Right lobe of liver (tissue), 6 donors: ENCODE measurements at regions not wholly inside any gene's neighbourhood (a gene's known extent, or its start where the extent isn't known, plus 50 kb on each side); places are given as distances from the start of the nearest gene placed in this dataset.

ENCODE experiments used
- ATAC-seq, 4 donors: fragments of 200-7000 bp; cut with Tn5 transposase; one replicate each; pipeline ENCODE4 v1.9.1; 2020; ENCODE audit warnings: mild to moderate bottlenecking in 4 of 4, moderate library complexity in 4 of 4
- DNase-seq, 3 donors: peaks; one replicate each; pipeline ENCODE4 v3.0.0-alpha.2; 2020
- H3K27ac ChIP-seq, 3 donors: fragments of 200-600 bp; one replicate each; pipeline ENCODE4 v1.8.0; 2022
- H3K27me3 ChIP-seq, 2 donors: fragments of 200-600 bp; one replicate each; pipeline ENCODE4 v1.8.0; 2022
- H3K36me3 ChIP-seq, 4 donors: fragments of 200-600 bp; sonication (generic) in 1 of 4; one replicate each; pipeline versions ENCODE4 v1.5.1 to v1.8.0; 2017 to 2022; ENCODE audit warnings: control low read depth in 1 of 4
- H3K4me1 ChIP-seq, 4 donors: fragments of 200-600 bp; sonication (generic) in 1 of 4; one replicate each; pipeline versions ENCODE4 v1.5.1 to v1.8.0; 2017 to 2022; ENCODE audit warnings: control low read depth in 1 of 4
- H3K4me3 ChIP-seq, 3 donors: fragments of 200-600 bp; one replicate each; pipeline ENCODE4 v1.8.0; 2022
- H3K9me3 ChIP-seq, 4 donors: fragments of 200-600 bp; sonication (generic) in 1 of 4; one replicate each; pipeline versions ENCODE4 v1.5.1 to v1.8.0; 2017 to 2022; ENCODE audit warnings: control low read depth in 1 of 4
- CTCF ChIP-seq, 4 donors: fragments of 200-600 bp in 3 of 4; fragments of 450-650 bp in 1 of 4; IDR thresholded peaks; one replicate each; pipeline versions ENCODE4 v1.5.1 to v1.8.0; 2016 to 2022; ENCODE audit warnings: antibody characterized with exemption in 4 of 4, mild to moderate bottlenecking in 2 of 4
- POLR2A ChIP-seq: fragments of 450-650 bp; IDR thresholded peaks from one replicate; pipeline ENCODE4 v1.6.1; 2017; ENCODE audit warnings: antibody characterized with exemption, mild to moderate bottlenecking
- WGBS: methylation state at CpG from one replicate; pipeline ENCODE4 v1.1.6; 2018; ENCODE audit warnings: low coverage, low lambda C conversion rate; ENCODE audit not compliant: insufficient coverage; ENCODE audit errors: missing lambda C conversion rate; 5-methylcytosine and 5-hydroxymethylcytosine counted together
- intact Hi-C, 2 donors: fragments of 100-400 bp; cut with DNase I; formaldehyde crosslinking; loops; one replicate each; pipeline versions ENCODE4 v1.11.2 to v1.14.1; 2022
- donor health status: DM: no; HTN: yes; CAD: no.
- donor health status: DM: no; HTN: no; CAD: no.
- donor health status: DM: no; HTN: no; CAD: no.
- donor health status: DM: no; HTN: yes; CAD: no.
- donor health status: DM: no; HTN: yes; CAD: no.

- no peak for TF ChIP-seq POLR2A
- no peak for TF ChIP-seq CTCF (IDR thresholded peaks at IDR 0.05)
These were observed 795.8 kb upstream of the IGFBP7 start for GRCh38 chr4:57905965-57906364.

GRCh38 chr4:57877047-57877458 lies 766.9 kb upstream of the IGFBP7 start:
- H3K4me1 ChIP-seq: no peaks in the 10 kb centered on the region
- no peak for ATAC-seq
- DNase-seq: no peak
- H3K4me3 ChIP-seq: no peak overlapping the region
- no peaks in the 10 kb centered on the region for H3K27me3 ChIP-seq
- no peak for TF ChIP-seq CTCF (IDR thresholded peaks at IDR 0.05)
- TF ChIP-seq POLR2A: no peak
- H3K27ac ChIP-seq: no peak overlapping the region
- 63% methylated on average over 3 of the region's 3 CpGs for WGBS
- no peaks in the 10 kb centered on the region for H3K9me3 ChIP-seq
- intact Hi-C loops: no loop called here
- H3K36me3 ChIP-seq: no peaks in the 10 kb centered on the region

More at GRCh38 chr4:57905965-57906364, 795.8 kb upstream of the IGFBP7 start:
- Histone ChIP-seq H3K4me1 (no peaks in the 10 kb centered on the region), H3K27ac (no peak overlapping the region), H3K27me3 (no peaks in the 10 kb centered on the region), H3K4me3 (no peak overlapping the region), H3K36me3 (no peaks in the 10 kb centered on the region), H3K9me3 (no peaks in the 10 kb centered on the region)
- ATAC-seq: no peak
- DNase-seq: no peak
- WGBS: 65% methylated on average over 3 of the region's 3 CpGs
- intact Hi-C loops: no loop called here

GRCh38 chr4:57875829-57876392 lies 765.7 kb upstream of the IGFBP7 start:
- no peaks in the 10 kb centered on the region for H3K9me3 ChIP-seq
- WGBS: 63% methylated on average over 2 of the region's 2 CpGs
- H3K36me3 ChIP-seq: no peaks in the 10 kb centered on the region
- ATAC-seq (no peak), DNase-seq (no peak)
- H3K27ac ChIP-seq: no peak overlapping the region
- TF ChIP-seq CTCF (IDR thresholded peaks at IDR 0.05) (no peak), POLR2A (no peak)
- intact Hi-C loops: no loop called here
- no peaks in the 10 kb centered on the region for H3K4me1 ChIP-seq
- H3K27me3 ChIP-seq: no peaks in the 10 kb centered on the region
- H3K4me3 ChIP-seq: no peak overlapping the region

- H3K4me3 ChIP-seq: no peak overlapping the region
- TF ChIP-seq POLR2A: no peak
- TF ChIP-seq CTCF (IDR thresholded peaks at IDR 0.05): no peak
- 29% methylated on average over 2 of the region's 2 CpGs for WGBS
- intact Hi-C loops: no loop called here
- no peaks in the 10 kb centered on the region for H3K4me1 ChIP-seq
- H3K9me3 ChIP-seq: no peaks in the 10 kb centered on the region
- no peaks in the 10 kb centered on the region for H3K36me3 ChIP-seq
- no peaks in the 10 kb centered on the region for H3K27me3 ChIP-seq
- no peak for DNase-seq
- H3K27ac ChIP-seq: no peak overlapping the region
- no peak for ATAC-seq
These were observed 756.4 kb upstream of the IGFBP7 start for GRCh38 chr4:57866468-57867171.
